Activated naive CD4-positive, alpha-beta T cell (primary cell): ENCODE measurements at regions not wholly inside any gene's neighbourhood (a gene's known extent, or its start where the extent isn't known, plus 50 kb on each side); places are given as distances from the start of the nearest gene placed in this dataset.

Experiments used
- DNase-seq, 4 experiments: peaks; one replicate each; lab custom pipeline; 2025; lab: John Stamatoyannopoulos, UW

- no peak for DNase-seq
Measured at GRCh38 chr5:18111906-18112465, 477.7 kb downstream of the TAF11L14 start.

- DNase-seq: no peak
Measured at GRCh38 chr5:18113721-18114120, 479.5 kb downstream of the TAF11L14 start.

DNA sequence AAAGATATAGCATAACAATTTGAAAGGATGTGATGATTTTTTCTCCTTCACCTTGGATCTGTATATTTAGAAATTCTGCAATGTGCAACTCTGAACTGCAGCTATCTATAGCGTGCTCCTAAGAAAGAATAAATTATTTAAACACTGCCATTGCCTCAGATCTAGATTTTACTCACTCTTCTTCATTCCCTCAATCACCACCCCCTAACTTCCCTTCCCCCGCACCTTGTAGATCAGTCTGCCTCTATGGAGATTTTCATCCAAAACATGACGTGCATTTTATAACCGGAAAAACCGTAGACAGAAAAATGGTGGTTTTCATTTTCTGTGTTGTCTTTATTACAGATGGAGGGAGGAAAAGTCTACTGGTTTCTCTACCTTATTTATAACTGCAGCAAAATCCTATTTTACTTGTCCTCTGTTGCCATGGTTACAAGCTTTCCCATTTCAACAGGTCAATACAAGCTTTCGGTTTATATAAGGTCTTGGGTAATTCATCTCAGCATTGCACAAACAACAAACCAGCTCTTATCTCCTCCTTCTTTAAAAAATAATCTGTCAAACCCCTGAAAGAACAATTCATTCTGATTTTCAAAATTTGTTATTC lies 480.0 kb downstream of the TAF11L14 start:
- DNase-seq: no peak

DNA sequence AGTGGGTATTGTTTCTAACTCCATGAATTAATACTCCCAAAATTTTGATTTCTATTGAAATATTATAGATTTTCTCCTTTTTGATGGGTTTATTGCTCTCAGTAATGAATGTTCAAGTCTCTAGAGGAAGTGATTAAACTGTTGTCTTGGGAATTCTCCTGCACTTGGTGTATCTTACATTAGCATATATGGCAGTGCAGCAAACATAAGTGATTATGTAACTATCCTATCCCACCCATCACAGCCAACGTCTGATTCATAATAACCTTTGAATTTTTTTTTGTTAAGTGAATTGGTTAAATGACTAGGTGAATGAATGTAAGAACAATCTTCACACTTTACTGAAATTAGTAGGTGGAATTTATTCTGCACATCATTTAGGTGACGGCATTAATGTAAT lies 483.7 kb downstream of the TAF11L14 start:
- DNase-seq: no peak

GRCh38 chr5:18119156-18119785 lies 485.0 kb downstream of the TAF11L14 start:
- no peak for DNase-seq

- DNase-seq: no peak
Measured at GRCh38 chr5:18141222-18141621, 507.0 kb downstream of the TAF11L14 start.

DNA sequence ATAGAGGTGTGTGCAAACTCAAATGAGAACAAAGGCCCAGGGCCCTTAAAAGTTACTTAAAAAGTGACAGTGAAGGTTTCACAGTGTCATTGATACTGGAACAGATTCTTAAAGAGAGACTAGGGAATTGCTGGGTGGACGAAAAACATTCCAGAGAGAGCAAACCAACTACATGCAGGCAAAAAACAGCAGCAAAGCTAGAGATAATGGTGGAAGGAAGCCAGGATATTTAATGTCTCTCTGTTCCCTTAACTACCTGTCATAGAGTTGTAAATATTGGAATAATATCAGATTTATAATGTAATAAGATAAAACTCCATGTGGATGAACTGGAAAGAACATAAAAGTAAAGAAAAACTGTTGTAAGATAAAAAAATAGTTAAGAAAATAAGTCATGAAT lies 508.6 kb downstream of the TAF11L14 start:
- DNase-seq: no peak

- no peak for DNase-seq
Measured at GRCh38 chr5:18152671-18153070, 518.4 kb downstream of the TAF11L14 start.

DNA sequence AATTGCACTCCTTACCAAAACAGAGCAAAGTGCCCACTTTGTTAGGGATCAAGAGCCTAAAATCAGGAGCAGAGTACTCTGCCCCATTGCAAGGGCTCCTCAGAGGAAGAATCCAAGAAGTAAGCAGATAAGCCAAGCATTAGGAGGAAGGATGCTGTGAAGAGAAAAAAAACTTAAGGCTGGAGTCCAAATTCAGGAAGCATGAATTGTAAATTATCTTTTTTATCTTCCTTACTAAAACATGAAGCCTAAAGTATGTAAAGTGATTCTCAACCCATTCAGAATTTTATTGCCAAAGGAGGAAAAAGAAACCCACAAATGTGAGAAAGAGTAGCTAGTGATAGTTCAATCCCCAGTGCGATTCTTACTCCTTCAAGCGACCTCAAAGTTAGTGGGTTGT lies 523.9 kb downstream of the TAF11L14 start:
- DNase-seq: no peak

- DNase-seq: no peak
Measured at GRCh38 chr5:18159331-18159730, 525.1 kb downstream of the TAF11L14 start.

- DNase-seq: no peak
Measured at GRCh38 chr5:18171684-18172083, 537.4 kb downstream of the TAF11L14 start.

- no peak for DNase-seq
Measured at GRCh38 chr5:18179579-18179978, 545.3 kb downstream of the TAF11L14 start.

DNA sequence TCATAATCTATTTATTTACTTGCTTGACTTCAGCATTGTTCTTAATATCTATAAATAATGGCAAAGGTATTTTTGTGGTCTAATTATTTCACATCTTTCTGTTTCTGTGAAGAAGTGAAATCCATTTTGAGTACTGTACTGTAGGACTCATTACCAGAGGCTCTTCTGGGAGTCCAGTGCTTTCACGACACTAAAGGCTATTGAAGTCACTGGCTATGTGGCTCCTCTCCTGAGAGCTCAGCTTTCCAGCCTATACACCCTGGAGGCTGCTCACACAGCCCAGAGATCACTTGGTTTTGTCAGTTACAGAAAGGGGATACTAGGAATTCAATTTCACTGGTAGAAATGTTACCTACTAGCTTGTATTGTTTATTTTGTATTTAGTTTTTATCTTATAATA lies 547.3 kb downstream of the TAF11L14 start:
- DNase-seq: no peak

DNA sequence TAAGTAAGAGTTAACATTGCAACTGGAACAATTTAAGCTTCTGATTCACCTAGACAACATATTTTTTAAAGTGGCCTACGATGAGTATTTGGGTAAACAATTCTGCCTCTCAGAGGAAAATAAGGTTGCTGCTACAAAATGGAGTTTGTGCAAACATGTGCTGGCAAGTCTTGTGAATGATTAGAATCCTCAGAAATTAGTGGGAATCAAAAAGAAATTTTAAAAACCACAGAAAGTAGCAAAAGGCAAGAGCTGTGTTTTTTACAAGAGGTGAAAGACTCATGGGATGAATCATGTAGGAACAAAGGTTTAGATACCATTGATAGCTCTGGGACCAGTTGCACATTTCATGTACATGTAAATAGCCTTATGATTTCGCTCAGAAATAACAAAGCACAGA lies 561.6 kb downstream of the TAF11L14 start:
- DNase-seq: no peak

DNA sequence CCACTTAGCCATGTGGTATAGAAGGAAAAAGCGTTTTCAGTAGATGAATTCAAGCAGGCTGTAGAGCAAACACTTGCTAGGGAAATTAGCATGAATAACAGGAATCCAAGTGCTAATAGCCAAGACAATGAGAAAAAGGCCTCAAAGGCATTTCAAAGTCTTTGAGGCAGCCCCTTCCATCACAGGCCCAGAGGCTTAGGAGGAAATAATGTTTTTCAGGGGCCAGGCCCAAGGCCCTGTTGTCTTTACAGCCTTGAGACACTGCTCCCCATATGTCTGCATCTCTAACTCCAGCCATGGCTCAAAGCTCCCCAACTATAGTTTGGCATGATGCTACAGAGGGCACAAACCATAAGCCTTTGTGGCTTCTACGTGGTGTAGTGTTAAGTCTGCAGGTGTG lies 563.5 kb downstream of the TAF11L14 start:
- DNase-seq: no peak

- no peak for DNase-seq
Measured at GRCh38 chr5:18202164-18202563, 567.9 kb downstream of the TAF11L14 start.

DNA sequence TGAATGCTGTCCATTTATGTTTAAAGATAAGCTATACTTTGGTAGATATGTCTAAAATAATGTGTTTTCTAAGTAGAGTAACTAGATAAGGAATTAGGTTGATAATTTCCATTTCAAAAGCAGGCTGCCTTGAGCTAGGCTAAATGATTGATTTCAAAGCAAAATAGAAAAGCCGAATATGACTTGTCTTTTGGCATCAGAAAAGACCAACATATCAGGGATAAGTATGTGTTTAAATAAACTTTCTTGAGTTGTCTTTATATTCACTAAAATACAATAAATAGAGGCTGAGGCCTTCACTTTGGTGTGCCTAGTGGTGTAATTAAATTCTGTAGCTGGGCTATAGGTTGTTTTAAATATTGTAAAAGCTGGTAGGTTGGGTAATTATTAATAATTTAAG lies 569.0 kb downstream of the TAF11L14 start:
- DNase-seq: no peak

DNA sequence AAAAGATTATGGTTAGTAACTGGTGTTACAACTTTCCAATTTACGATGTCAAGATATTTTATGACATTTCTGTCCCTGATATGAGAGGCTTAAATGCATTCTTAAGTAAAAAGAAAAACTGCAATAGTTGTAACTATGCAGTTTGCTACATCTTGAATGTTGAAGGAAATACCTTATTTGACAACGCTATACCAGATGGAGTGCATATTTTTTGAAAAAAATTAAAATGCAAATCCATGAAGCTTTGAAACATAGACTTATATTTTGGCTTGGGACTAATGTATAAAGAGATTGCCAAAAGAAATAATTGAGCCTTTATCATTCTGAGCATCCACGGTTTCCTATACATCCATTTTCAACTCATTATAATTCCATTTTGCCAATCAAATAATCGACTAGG lies 579.4 kb downstream of the TAF11L14 start:
- no peak for DNase-seq

GRCh38 chr5:18216016-18216415 lies 581.8 kb downstream of the TAF11L14 start:
- DNase-seq: no peak

- no peak for DNase-seq
Measured at GRCh38 chr5:18216729-18217128, 582.5 kb downstream of the TAF11L14 start.

- DNase-seq: no peak
Measured at GRCh38 chr5:18219241-18219640, 585.0 kb downstream of the TAF11L14 start.

DNA sequence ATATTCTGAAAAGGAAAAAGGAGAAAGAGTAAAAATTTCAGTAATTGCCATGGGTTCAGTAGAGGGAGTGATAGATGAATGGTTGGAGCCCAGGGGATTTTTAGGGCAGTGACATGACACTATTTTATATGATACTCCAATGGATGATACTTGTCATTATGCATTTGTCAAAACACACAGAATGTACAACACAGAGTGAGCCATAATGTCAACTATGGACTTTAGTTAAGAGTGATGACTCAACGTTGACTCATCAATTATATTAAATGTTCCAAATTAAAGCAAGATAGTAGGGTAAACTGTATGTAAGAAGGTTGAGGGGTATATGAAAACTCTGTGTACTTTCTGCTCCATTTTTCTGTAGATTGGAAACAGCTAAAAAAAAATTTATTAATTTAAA lies 586.4 kb downstream of the TAF11L14 start:
- DNase-seq: no peak

GRCh38 chr5:18236386-18236785 lies 602.1 kb downstream of the TAF11L14 start:
- no peak for DNase-seq

- DNase-seq: no peak
Measured at GRCh38 chr5:18238321-18238720, 604.1 kb downstream of the TAF11L14 start.
